Stimulated activated CD4-positive, alpha-beta T cell treated with anti-CD3 and anti-CD28 coated beads, Interleukin-1b, Interleukin-23, amount 100 ng/mL, for 24 hours (primary cell): ENCODE measurements at regions not wholly inside any gene's neighbourhood (a gene's known extent, or its start where the extent isn't known, plus 50 kb on each side); places are given as distances from the start of the nearest gene placed in this dataset.

ENCODE experiments used
- DNase-seq, 4 experiments: peaks; one replicate each; pipeline ENCODE4 v3.0.0-alpha.2; 2020; ENCODE audit warnings: low read depth in 4 of 4, low spot score in 1 of 4

- no peak for DNase-seq
These were observed 151.6 kb upstream of the PTPRK start for GRCh38 chr6:128672023-128672422.

- DNase-seq = no peak
These were observed 147.0 kb upstream of the PTPRK start for GRCh38 chr6:128667339-128667858.

DNA sequence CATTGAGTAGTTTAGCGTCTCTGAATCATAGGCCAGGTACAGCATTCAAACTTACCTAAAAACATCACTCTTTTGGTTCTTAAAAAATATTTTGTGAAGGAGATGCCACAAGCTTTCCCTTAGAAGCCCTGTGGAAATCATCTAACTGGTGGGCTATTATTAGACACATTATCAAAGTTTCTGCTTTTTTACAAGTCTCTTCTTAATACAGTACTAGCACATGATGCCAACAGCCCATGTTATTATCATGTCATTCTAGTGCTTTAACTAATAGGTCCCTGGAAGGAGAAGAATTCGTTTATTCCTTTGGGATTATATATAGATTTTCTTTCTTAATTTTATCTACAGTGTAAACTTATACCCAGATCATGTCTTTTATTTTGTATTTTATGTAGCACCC is 146.0 kb upstream of the PTPRK start:
- no peak for DNase-seq

DNA sequence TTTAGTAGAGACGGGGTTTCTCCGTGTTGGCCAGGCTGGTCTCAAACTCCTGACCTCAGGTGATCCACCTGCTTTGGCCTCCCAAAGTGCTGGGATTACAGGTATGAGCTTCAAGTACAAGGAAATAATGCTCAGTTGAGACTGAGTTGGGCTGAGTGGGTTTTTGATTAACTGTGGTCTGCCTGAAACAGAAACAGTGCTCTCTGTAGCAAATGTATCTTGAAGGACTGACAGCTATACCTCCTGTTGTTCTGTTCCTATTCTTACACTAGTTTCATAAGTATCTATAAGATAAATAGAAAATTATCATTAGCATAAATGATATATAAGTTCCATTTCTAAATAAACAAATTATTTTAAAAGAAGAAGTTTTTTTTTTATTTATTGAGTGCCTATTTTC is 142.8 kb upstream of the PTPRK start:
- DNase-seq = no peak

DNA sequence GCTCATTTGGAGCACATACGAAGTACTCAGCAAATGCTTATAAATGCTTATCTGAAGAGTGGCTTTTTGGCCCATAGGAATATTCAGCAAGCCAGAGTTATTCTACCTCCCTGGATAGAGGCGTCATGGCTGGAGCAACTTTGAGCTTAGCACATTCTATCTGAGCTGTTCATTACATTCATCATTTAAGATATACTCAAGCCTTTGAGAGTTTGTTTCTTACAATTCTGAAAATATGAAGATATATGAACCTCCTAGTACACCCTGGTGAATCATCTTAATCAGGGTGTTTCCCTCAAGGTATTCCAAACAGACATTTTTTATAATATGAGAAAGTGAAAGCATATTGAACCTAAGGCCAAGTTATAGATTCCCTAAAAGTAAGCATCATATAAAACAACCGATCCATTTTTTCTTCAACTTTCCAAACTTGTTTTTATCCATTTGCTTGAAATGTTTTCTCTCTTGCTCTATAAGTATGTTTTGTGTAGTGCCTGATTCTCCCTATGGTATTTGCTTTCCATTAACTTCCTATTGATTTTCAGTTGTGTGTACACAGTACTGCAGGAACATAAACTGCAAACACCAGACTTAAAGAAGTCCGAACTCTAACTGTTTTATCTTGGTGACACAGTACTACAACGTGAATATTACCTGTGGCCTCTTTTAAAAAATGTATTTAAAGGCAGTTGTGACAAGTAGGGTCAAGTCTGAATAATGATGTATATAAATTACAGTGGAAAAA is 139.7 kb upstream of the PTPRK start:
- DNase-seq = no peak

GRCh38 chr6:128659276-128659675 is 138.9 kb upstream of the PTPRK start:
- DNase-seq = no peak

GRCh38 chr6:128657181-128657580 is 136.8 kb upstream of the PTPRK start:
- DNase-seq = no peak

GRCh38 chr6:128655978-128656498 is 135.6 kb upstream of the PTPRK start:
- DNase-seq = no peak

DNA sequence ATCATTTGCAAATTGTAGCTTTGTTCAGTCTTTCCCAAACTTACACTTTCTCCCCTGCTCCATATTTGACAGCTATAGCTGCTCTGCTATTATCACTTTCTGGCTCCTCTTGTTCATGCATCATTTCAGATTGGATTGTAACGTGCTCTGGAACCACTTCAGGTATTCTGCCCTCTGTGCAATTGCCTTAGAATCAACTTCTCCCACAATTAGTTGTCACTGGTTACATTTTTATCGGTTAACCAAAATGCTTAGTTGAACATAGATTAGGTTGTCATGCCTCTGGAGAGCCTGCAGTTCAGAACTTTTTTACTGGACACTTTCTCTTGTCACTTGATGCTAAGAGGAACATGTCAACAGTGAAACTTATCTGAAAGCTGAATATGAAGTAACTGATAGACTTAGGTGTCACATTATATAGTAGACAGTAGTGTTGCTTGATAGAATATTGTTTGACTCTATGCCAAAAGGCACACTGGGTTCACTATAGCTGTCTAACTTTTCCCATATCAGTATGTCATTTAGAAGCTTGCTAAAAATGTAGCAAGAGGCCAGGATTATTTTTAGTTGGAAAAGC is 127.7 kb upstream of the PTPRK start:
- DNase-seq = no peak

DNA sequence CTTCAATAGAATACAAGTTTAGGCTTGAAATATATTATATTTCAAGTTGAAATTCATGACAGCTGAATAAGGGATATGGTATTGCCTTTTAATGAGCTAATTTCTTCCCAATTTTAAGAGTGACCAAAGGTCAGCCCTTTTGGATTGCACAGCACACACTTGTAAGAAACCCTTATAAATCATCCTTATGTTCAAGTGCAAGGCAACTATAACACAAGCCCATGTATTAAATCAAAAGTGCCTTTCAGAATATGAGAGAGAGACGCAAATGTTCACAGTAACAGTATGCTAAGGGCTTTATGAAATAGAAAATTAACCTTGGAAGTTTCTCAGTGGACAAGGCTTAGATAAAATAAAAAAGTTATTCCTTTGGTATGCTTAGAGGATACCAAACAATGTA is 121.7 kb upstream of the PTPRK start:
- no peak for DNase-seq

- no peak for DNase-seq
These were observed 121.3 kb upstream of the PTPRK start for GRCh38 chr6:128641703-128642102.

GRCh38 chr6:128638817-128639216 is 118.4 kb upstream of the PTPRK start:
- no peak for DNase-seq

- DNase-seq = no peak
These were observed 114.8 kb upstream of the PTPRK start for GRCh38 chr6:128635219-128635618.

DNA sequence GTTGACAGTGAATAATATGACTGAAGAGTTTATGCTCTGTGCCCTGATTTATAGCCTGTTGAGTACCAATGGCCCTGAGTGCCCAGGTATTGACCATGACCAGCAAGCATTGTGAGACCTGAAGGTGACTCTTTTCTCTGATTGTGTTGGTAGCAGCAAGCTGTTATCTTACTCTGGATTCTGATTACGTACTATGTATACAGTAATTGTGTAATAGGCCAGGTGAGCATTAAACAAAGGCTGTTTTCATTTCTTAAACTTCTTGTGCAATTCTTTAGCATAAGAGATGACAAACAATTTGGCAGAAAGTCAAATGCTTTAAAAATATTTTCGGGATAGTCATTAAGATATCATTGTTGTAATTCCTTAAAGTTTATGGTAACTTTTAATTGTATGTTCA is 111.7 kb upstream of the PTPRK start:
- DNase-seq = no peak

DNA sequence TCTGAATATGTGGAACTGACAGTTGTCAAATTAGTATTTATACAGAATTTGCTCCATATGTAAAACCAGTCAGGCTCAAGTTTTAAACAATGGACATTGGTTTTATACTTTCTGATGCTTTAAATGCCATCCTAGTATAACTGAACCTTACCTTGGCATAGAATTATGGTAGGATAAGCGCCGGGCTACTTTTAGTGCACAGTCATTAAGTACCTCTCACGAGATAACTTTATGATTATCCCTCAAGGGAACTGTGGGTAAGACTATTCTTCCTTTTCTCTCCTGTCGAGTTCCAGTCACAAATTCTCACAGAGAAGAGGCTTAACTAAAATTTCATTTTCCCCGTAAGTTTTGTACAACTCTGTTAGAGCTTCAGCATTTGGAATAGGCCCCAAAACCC is 110.6 kb upstream of the PTPRK start:
- DNase-seq = no peak

DNA sequence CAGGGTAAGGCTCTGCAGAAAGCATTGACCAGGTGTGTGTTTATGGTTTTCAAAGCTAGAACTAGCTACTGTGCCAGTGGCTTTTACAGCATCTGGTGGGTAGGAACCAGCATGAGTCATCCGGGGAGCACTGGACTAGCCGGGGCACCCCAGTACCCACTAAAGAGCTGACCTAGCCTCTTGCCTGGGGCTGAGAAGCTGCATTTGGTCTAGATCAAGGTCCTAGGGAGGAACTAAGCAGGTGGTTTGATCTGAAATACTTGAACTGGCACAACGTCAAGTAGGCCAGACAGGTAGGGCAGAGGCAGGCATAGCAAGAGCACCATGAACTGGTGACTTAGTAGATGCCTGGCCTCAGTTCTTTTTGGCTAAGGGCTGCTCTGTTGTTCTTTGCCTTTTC is 109.8 kb upstream of the PTPRK start:
- no peak for DNase-seq

- DNase-seq = no peak
These were observed 96.9 kb upstream of the PTPRK start for GRCh38 chr6:128617285-128617684.

- DNase-seq = no peak
These were observed 95.9 kb upstream of the PTPRK start for GRCh38 chr6:128616342-128616741.

- DNase-seq = no peak
These were observed 86.2 kb upstream of the PTPRK start for GRCh38 chr6:128606611-128607010.

GRCh38 chr6:128605961-128606360 is 85.6 kb upstream of the PTPRK start:
- no peak for DNase-seq

DNA sequence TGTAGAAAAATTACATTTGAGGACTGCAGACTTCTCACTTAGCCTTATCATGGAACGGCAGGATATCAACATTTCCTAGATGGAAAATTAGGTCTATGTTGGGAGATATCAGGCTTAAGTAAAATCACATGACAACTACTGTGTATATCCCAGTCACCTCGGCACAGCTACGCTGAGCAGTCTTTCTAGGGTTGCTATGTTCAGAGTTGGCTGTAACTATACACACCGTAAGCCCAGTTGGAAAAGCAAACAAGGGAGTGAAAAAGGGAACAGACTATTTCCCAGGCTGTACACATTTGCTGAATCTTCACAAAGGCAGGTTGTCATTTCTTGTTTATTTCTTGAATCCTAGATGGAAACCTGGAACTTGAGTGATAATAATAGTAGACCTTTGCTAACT is 80.7 kb upstream of the PTPRK start:
- no peak for DNase-seq

DNA sequence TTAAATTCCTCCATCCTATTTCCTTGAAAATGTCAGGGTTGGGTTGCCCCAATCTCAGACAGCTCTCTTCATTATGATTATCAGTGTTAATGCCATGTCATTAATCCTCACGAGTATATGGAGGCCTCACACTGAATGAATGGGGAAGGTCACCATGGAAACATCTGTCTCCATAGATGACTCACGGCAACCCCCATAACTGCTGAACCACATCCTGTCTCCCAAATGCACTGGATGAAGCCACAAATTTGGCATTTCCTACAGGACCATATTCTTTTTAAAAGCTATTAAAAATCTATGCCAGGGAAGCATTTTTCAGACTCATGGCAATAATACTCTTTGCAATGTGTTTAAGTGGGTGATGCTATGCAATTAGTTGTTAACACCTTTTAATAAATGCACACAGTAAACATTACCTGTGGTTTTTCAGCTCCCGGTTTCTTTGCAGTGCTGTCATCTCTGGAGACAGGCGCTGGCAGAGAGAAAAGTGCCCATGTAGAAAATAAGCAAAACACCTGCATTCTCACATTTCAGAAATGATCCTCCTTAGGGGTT is 80.1 kb upstream of the PTPRK start:
- DNase-seq = no peak
